AG04449 (cell line): ENCODE measurements at regions not wholly inside any gene's neighbourhood (a gene's known extent, or its start where the extent isn't known, plus 50 kb on each side); places are given as distances from the start of the nearest gene placed in this dataset.

Source experiments
- CTCF ChIA-PET: fragments of 350-600 bp; formaldehyde crosslinking; extraction: SDS; loops from one replicate; lab custom pipeline; 2021; ENCODE audit warnings: antibody characterized with exemption; lab: Yijun Ruan, JAX
- POLR2A ChIA-PET: fragments of 400-600, 350-600 bp; formaldehyde crosslinking; extraction: SDS; loops from one replicate; lab custom pipeline; 2020; ENCODE audit warnings: antibody characterized with exemption, inconsistent platforms; lab: Yijun Ruan, JAX
- DNase-seq: peaks from one replicate; pipeline ENCODE4 v3.0.0-alpha.2; 2010; ENCODE audit warnings: low read depth, low spot score
- H3K4me3 ChIP-seq: 2 replicates; pipeline ENCODE4 v1.5.1; 2011; ENCODE audit warnings: low read depth, mild to moderate bottlenecking, control low read depth, low read length
- TF ChIP-seq, protein P1 (sequence below): IDR thresholded peaks from one replicate; pipeline ENCODE4 v1.5.1; 2011; ENCODE audit warnings: mild to moderate bottlenecking, moderate library complexity, low read length, control low read depth, inconsistent platforms; ENCODE audit not compliant: insufficient read depth; ENCODE audit errors: missing control alignments

DNA sequence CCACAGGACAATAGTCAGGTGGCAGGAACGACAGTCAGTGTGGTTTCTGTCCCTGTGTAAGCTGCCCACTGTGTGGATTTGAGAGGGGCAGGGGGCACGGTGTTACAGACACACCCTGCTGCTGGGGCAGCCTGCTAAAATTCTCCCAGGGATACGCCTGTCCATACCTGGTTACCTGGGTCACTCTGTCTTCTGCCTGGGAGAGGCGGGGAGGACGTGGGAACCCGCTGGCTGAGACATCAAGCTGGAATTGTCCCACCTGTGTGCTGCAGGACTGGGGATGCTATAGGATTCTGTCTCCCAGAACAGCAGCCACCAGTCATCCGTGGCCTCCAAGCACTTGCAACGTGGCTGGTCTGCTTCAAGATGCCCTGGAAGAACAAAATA, 63.8 kb upstream of the LINC01488 start:
- H3K4me3 ChIP-seq = no peak overlapping the region
- DNase-seq = no peak
- CTCF ChIA-PET = interaction anchor here (1.7 kb wide), 1 partner anchor 11 kb away, joined by 7 read pairs; no protein-coding TSS in a partner anchor
- POLR2A ChIA-PET = interaction anchor here (0.7 kb wide), 1 partner anchor 294 kb away, joined by 3 read pairs; no protein-coding TSS in a partner anchor
- TF ChIP-seq, protein P1, sequence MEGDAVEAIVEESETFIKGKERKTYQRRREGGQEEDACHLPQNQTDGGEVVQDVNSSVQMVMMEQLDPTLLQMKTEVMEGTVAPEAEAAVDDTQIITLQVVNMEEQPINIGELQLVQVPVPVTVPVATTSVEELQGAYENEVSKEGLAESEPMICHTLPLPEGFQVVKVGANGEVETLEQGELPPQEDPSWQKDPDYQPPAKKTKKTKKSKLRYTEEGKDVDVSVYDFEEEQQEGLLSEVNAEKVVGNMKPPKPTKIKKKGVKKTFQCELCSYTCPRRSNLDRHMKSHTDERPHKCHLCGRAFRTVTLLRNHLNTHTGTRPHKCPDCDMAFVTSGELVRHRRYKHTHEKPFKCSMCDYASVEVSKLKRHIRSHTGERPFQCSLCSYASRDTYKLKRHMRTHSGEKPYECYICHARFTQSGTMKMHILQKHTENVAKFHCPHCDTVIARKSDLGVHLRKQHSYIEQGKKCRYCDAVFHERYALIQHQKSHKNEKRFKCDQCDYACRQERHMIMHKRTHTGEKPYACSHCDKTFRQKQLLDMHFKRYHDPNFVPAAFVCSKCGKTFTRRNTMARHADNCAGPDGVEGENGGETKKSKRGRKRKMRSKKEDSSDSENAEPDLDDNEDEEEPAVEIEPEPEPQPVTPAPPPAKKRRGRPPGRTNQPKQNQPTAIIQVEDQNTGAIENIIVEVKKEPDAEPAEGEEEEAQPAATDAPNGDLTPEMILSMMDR = no peak

DNA sequence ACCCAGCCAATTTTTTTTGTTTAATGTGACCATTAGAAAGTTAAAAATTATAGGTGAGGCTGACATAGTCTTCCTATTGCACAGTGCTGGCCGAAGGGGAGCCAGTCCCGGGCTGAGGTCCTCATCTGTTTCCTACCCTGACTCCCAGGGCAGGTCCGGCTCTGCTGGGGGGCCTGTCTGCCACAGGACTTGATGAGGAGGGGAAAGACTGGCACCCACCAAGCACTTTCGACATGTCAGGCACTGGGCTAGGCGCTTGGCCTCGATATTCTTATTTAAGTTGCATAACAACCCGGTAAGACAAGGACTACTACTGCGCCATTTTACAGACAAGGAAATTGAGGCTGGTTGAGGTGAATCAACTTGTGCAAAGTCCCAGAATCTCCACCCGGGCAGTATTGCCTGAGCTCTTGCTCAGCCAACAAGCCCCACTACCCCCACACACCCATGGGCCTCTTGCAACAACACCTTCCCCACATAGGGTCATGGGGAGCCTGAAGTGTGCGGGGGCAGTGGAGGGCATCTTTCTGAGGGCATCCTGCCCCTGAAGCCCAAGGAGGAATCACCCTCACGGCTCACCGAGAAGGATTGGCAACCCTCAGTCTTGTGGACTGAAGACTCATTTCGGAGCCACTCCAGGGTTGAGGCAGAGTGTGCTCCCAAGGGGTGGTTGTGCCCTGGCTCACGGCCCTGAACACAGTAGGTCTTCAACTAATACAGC, 62.7 kb upstream of the LINC01488 start:
- POLR2A ChIA-PET = no interaction called here
- TF ChIP-seq, protein P1 = no peak
- H3K4me3 ChIP-seq = no peak overlapping the region
- no peak for DNase-seq
- CTCF ChIA-PET = interaction anchor here (0.7 kb wide), 1 partner anchor 225 kb away, joined by 5 read pairs; no protein-coding TSS in a partner anchor

DNA sequence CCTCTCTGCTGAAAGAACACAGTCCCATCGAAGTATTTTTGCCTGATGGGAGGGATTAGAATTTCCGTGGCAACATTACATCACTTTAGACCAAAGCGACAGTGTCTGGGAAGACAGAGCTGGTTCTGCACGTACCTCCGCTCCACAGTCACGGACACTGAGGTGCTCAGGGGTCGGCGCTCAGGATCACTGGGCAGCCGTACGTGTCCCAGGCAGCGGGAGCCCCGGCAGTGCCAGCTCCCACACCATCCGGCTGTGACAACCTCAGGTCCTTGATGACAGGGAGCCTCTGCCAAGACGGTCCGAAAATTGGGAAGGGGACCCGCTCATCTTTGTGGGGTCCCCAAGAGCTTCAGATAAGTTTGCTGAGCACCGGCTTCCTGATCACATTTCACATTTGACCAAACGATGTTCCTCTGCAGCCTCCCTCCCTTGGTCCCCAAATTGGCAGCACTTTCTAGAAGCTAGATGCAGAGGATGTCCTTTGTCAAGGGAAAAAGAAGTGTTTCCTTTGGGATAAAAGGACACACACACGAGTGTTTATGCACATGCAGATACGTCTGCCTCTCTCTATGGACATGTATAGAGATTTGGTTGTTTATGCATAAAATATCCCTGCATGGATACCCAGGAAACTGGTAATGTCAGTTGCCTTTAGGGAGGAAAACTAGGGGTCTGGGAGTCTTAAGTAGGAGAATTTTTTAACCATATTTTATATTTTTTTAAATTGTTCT, 61.6 kb upstream of the LINC01488 start:
- DNase-seq = no peak
- ChIA-PET CTCF (interaction anchor here (0.7 to 1.3 kb wide), 3 partner anchors 16 to 226 kb away, joined by 3 to 5 read pairs (median 4); no protein-coding TSS in a partner anchor), POLR2A (interaction anchor here (0.8 to 1.8 kb wide), 7 partner anchors 9 to 224 kb away, joined by 3 to 11 read pairs (median 3); partner anchors contain the start of gene CCND1)
- no peak overlapping the region for H3K4me3 ChIP-seq
- TF ChIP-seq, protein P1 = no peak

DNA sequence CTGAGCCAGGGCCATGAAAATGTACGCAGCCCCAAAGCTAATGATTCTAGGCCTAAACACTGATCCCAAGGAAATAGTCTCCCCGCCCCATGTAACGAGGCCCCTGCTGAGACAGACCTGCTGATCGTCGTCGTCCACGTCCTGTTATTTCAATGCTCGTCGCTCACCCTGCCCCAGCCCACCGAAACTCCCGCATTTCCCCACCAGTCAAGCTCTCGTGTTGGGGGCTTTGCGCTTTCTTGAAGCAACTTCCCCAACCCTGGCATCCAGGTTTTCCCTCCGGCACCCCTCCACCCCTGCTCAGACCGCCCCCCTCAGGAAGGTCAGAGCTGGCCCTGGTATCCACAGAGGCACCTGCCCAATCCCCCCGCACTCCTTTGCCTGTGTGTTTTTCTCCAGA, 58.8 kb upstream of the LINC01488 start:
- ChIA-PET CTCF (interaction anchor here (0.8 to 2.4 kb wide), 2 partner anchors 8 to 220 kb away, joined by 4 to 8 read pairs; no protein-coding TSS in a partner anchor), POLR2A (no interaction called here)
- H3K4me3 ChIP-seq = no peak overlapping the region
- DNase-seq = no peak
- TF ChIP-seq, protein P1 = no peak

DNA sequence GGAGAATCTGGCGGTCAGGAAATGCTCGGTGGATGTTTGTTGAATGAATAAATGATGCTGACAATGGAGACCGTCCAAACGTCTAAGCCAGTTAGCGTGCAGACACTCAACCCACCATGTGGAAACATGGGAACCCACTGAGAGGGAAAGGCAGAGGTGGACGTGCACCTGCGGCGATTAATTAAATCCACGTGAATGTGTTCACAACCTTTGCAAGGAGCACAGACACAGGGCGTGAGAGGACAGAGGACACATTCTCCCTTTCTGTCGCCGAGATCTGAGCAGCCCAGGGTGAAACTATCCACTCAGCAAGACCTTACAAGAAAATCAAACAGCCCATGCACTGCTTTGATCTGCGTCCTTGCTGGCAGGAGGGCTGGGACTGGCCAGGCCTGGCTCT, 58.3 kb upstream of the LINC01488 start:
- ChIA-PET POLR2A (no interaction called here), CTCF (interaction anchor here (0.8 to 2.4 kb wide), 2 partner anchors 8 to 219 kb away, joined by 4 to 8 read pairs; no protein-coding TSS in a partner anchor)
- no peak overlapping the region for H3K4me3 ChIP-seq
- DNase-seq = no peak
- TF ChIP-seq, protein P1 = no peak
